ENCODE measurements at regions not wholly inside any gene's neighbourhood (a gene's known extent, or its start where the extent isn't known, plus 50 kb on each side); places are given as distances from the start of the nearest gene placed in this dataset.
"Not testable (repeated sequence)": the region's sequence is repeated elsewhere in the genome, so short reads cannot be mapped to it uniquely, and the experiment has no call there.

- Histone ChIP-seq H3K27me3 (ENCODE audit: control insufficient read depth in 2 of 2, insufficient read depth in 1 of 2, low read length in 1 of 2) (no peaks in the 10 kb centered on the region), H3K36me3 (ENCODE audit: control insufficient read depth in 2 of 2, insufficient read depth in 2 of 2, low read length in 1 of 2) (no peaks in the 10 kb centered on the region), H3K4me1 (ENCODE audit: control insufficient read depth in 2 of 2, insufficient read depth in 2 of 2, low read length in 2 of 2) (peaks cover 0 to 4% of the 10 kb centered on the region in 2 donors), H3K9me3 (ENCODE audit: control insufficient read depth in 2 of 2, insufficient read depth in 1 of 2, low read length in 1 of 2) (no peaks in the 10 kb centered on the region), H3K27ac (ENCODE audit: low read depth in 1 of 2, low read length in 1 of 2) (no peak overlapping the region), H3K4me3 (ENCODE audit: low read length in 2 of 2) (no peak overlapping the region)
- 96% methylated on average over 7 of the region's 7 CpGs for WGBS
- DNase-seq (ENCODE audit: low read depth in 6 of 9, low spot score in 9 of 9), result no peak
These were observed 221.4 kb downstream of the GATA3 start for GRCh38 chr10:8275911-8276310.

- Histone ChIP-seq H3K4me3 (ENCODE audit: low read length in 2 of 2) (no peak overlapping the region), H3K36me3 (ENCODE audit: control insufficient read depth in 2 of 2, insufficient read depth in 2 of 2, low read length in 1 of 2) (no peaks in the 10 kb centered on the region), H3K27me3 (ENCODE audit: control insufficient read depth in 2 of 2, insufficient read depth in 1 of 2, low read length in 1 of 2) (no peaks in the 10 kb centered on the region), H3K9me3 (ENCODE audit: control insufficient read depth in 2 of 2, insufficient read depth in 1 of 2, low read length in 1 of 2) (no peaks in the 10 kb centered on the region), H3K27ac (ENCODE audit: low read depth in 1 of 2, low read length in 1 of 2) (no peak overlapping the region), H3K4me1 (ENCODE audit: control insufficient read depth in 2 of 2, insufficient read depth in 2 of 2, low read length in 2 of 2) (peaks cover 5 to 12% of the 10 kb centered on the region in 2 donors)
- peak in 1 of 9 donors; percentile 15 for DNase-seq (ENCODE audit: low read depth in 6 of 9, low spot score in 9 of 9)
- WGBS, result 75% methylated on average over 4 of the region's 4 CpGs
These were observed 223.6 kb downstream of the GATA3 start for GRCh38 chr10:8278099-8278498.

- no peak overlapping the region for H3K27ac ChIP-seq (ENCODE audit: low read depth in 1 of 2, low read length in 1 of 2)
- WGBS, result 97% methylated on average over 2 of the region's 2 CpGs
- H3K4me1 ChIP-seq (ENCODE audit: control insufficient read depth in 2 of 2, insufficient read depth in 2 of 2, low read length in 2 of 2), result peaks cover 5 to 12% of the 10 kb centered on the region in 2 donors
- no peak for DNase-seq (ENCODE audit: low read depth in 6 of 9, low spot score in 9 of 9)
- no peak overlapping the region for H3K4me3 ChIP-seq (ENCODE audit: low read length in 2 of 2)
- H3K9me3 ChIP-seq (ENCODE audit: control insufficient read depth in 2 of 2, insufficient read depth in 1 of 2, low read length in 1 of 2), result no peaks in the 10 kb centered on the region
- H3K27me3 ChIP-seq (ENCODE audit: control insufficient read depth in 2 of 2, insufficient read depth in 1 of 2, low read length in 1 of 2), result no peaks in the 10 kb centered on the region
- no peaks in the 10 kb centered on the region for H3K36me3 ChIP-seq (ENCODE audit: control insufficient read depth in 2 of 2, insufficient read depth in 2 of 2, low read length in 1 of 2)
These were observed 225.1 kb downstream of the GATA3 start for GRCh38 chr10:8279598-8279997.

- peaks cover 5 to 12% of the 10 kb centered on the region in 2 donors for H3K4me1 ChIP-seq (ENCODE audit: control insufficient read depth in 2 of 2, insufficient read depth in 2 of 2, low read length in 2 of 2)
- WGBS, result 97% methylated on average over 7 of the region's 7 CpGs
- no peak overlapping the region for H3K27ac ChIP-seq (ENCODE audit: low read depth in 1 of 2, low read length in 1 of 2)
- DNase-seq (ENCODE audit: low read depth in 6 of 9, low spot score in 9 of 9), result no peak
- no peak overlapping the region for H3K4me3 ChIP-seq (ENCODE audit: low read length in 2 of 2)
- H3K36me3 ChIP-seq (ENCODE audit: control insufficient read depth in 2 of 2, insufficient read depth in 2 of 2, low read length in 1 of 2), result no peaks in the 10 kb centered on the region
- H3K9me3 ChIP-seq (ENCODE audit: control insufficient read depth in 2 of 2, insufficient read depth in 1 of 2, low read length in 1 of 2), result no peaks in the 10 kb centered on the region
- no peaks in the 10 kb centered on the region for H3K27me3 ChIP-seq (ENCODE audit: control insufficient read depth in 2 of 2, insufficient read depth in 1 of 2, low read length in 1 of 2)
These were observed 226.5 kb downstream of the GATA3 start for GRCh38 chr10:8280946-8281345.

GRCh38 chr10:8282340-8282739 is 227.9 kb downstream of the GATA3 start:
- Histone ChIP-seq H3K27me3 (ENCODE audit: control insufficient read depth in 2 of 2, insufficient read depth in 1 of 2, low read length in 1 of 2) (no peaks in the 10 kb centered on the region), H3K9me3 (ENCODE audit: control insufficient read depth in 2 of 2, insufficient read depth in 1 of 2, low read length in 1 of 2) (no peaks in the 10 kb centered on the region), H3K27ac (ENCODE audit: low read depth in 1 of 2, low read length in 1 of 2) (no peak overlapping the region), H3K36me3 (ENCODE audit: control insufficient read depth in 2 of 2, insufficient read depth in 2 of 2, low read length in 1 of 2) (no peaks in the 10 kb centered on the region), H3K4me3 (ENCODE audit: low read length in 2 of 2) (no peak overlapping the region), H3K4me1 (ENCODE audit: control insufficient read depth in 2 of 2, insufficient read depth in 2 of 2, low read length in 2 of 2) (peaks cover 5 to 12% of the 10 kb centered on the region in 2 donors)
- DNase-seq (ENCODE audit: low read depth in 6 of 9, low spot score in 9 of 9), result peak in 3 of 9 donors; percentile 20 to 44 (median 21)
- 58% methylated on average over 4 of the region's 4 CpGs for WGBS

GRCh38 chr10:8283166-8283905 is 228.8 kb downstream of the GATA3 start:
- Histone ChIP-seq H3K4me3 (ENCODE audit: low read length in 2 of 2) (no peak overlapping the region), H3K9me3 (ENCODE audit: control insufficient read depth in 2 of 2, insufficient read depth in 1 of 2, low read length in 1 of 2) (no peaks in the 10 kb centered on the region), H3K36me3 (ENCODE audit: control insufficient read depth in 2 of 2, insufficient read depth in 2 of 2, low read length in 1 of 2) (no peaks in the 10 kb centered on the region), H3K27me3 (ENCODE audit: control insufficient read depth in 2 of 2, insufficient read depth in 1 of 2, low read length in 1 of 2) (no peaks in the 10 kb centered on the region), H3K4me1 (ENCODE audit: control insufficient read depth in 2 of 2, insufficient read depth in 2 of 2, low read length in 2 of 2) (peaks cover 5 to 12% of the 10 kb centered on the region in 2 donors), H3K27ac (ENCODE audit: low read depth in 1 of 2, low read length in 1 of 2) (no peak overlapping the region)
- no peak for DNase-seq (ENCODE audit: low read depth in 6 of 9, low spot score in 9 of 9)
- 98% methylated on average over 7 of the region's 7 CpGs for WGBS

GRCh38 chr10:8283986-8284385 is 229.5 kb downstream of the GATA3 start:
- no peaks in the 10 kb centered on the region for H3K27me3 ChIP-seq (ENCODE audit: control insufficient read depth in 2 of 2, insufficient read depth in 1 of 2, low read length in 1 of 2)
- DNase-seq (ENCODE audit: low read depth in 6 of 9, low spot score in 9 of 9), result no peak
- WGBS, result 96% methylated on average over 11 of the region's 11 CpGs
- H3K4me3 ChIP-seq (ENCODE audit: low read length in 2 of 2), result no peak overlapping the region
- no peaks in the 10 kb centered on the region for H3K9me3 ChIP-seq (ENCODE audit: control insufficient read depth in 2 of 2, insufficient read depth in 1 of 2, low read length in 1 of 2)
- H3K4me1 ChIP-seq (ENCODE audit: control insufficient read depth in 2 of 2, insufficient read depth in 2 of 2, low read length in 2 of 2), result peaks cover 5 to 12% of the 10 kb centered on the region in 2 donors
- H3K36me3 ChIP-seq (ENCODE audit: control insufficient read depth in 2 of 2, insufficient read depth in 2 of 2, low read length in 1 of 2), result no peaks in the 10 kb centered on the region
- no peak overlapping the region for H3K27ac ChIP-seq (ENCODE audit: low read depth in 1 of 2, low read length in 1 of 2)

- 91% methylated on average over 4 of the region's 4 CpGs for WGBS
- H3K36me3 ChIP-seq (ENCODE audit: control insufficient read depth in 2 of 2, insufficient read depth in 2 of 2, low read length in 1 of 2); H3K27me3 ChIP-seq (ENCODE audit: control insufficient read depth in 2 of 2, insufficient read depth in 1 of 2, low read length in 1 of 2): not testable (repeated sequence)
These were observed 231.5 kb downstream of the GATA3 start for GRCh38 chr10:8285970-8286369.

GRCh38 chr10:8288600-8288999 is 234.1 kb downstream of the GATA3 start:
- Histone ChIP-seq H3K36me3 (ENCODE audit: control insufficient read depth in 2 of 2, insufficient read depth in 2 of 2, low read length in 1 of 2) (no peaks in the 10 kb centered on the region), H3K4me1 (ENCODE audit: control insufficient read depth in 2 of 2, insufficient read depth in 2 of 2, low read length in 2 of 2) (no peaks in the 10 kb centered on the region), H3K9me3 (ENCODE audit: control insufficient read depth in 2 of 2, insufficient read depth in 1 of 2, low read length in 1 of 2) (no peaks in the 10 kb centered on the region), H3K4me3 (ENCODE audit: low read length in 2 of 2) (no peak overlapping the region), H3K27ac (ENCODE audit: low read depth in 1 of 2, low read length in 1 of 2) (no peak overlapping the region), H3K27me3 (ENCODE audit: control insufficient read depth in 2 of 2, insufficient read depth in 1 of 2, low read length in 1 of 2) (no peaks in the 10 kb centered on the region)
- DNase-seq (ENCODE audit: low read depth in 6 of 9, low spot score in 9 of 9), result no peak
- WGBS, result 94% methylated on average over 9 of the region's 9 CpGs

More at GRCh38 chr10:8285970-8286369, 231.5 kb downstream of the GATA3 start:
- not testable (repeated sequence) for H3K4me3 ChIP-seq (ENCODE audit: low read length in 2 of 2); H3K9me3 ChIP-seq (ENCODE audit: control insufficient read depth in 2 of 2, insufficient read depth in 1 of 2, low read length in 1 of 2); DNase-seq (ENCODE audit: low read depth in 6 of 9, low spot score in 9 of 9); H3K27ac ChIP-seq (ENCODE audit: low read depth in 1 of 2, low read length in 1 of 2); H3K4me1 ChIP-seq (ENCODE audit: control insufficient read depth in 2 of 2, insufficient read depth in 2 of 2, low read length in 2 of 2)
